ENCODE measurements at regions not wholly inside any gene's neighbourhood (a gene's known extent, or its start where the extent isn't known, plus 50 kb on each side); places are given as distances from the start of the nearest gene placed in this dataset.

- Histone ChIP-seq H3K4me3 (ENCODE audit: low read length) (no peak overlapping the region), H2AFZ (ENCODE audit: low read depth, low read length) (no peak overlapping the region), H3K9ac (ENCODE audit: low read length) (no peak overlapping the region), H4K20me1 (ENCODE audit: insufficient read depth, low read length) (no peaks in the 10 kb centered on the region), H3K27me3 (ENCODE audit: low read depth, low read length) (no peaks in the 10 kb centered on the region), H3K36me3 (replicated peaks; ENCODE audit: low read depth, low read length) (no peaks in the 10 kb centered on the region), H3K9me3 (ENCODE audit: insufficient read depth, low read length) (no peaks in the 10 kb centered on the region), H3K4me2 (ENCODE audit: low read length) (no peak overlapping the region), H3K27ac (ENCODE audit: low read length) (no peak overlapping the region), H3K79me2 (ENCODE audit: low read length) (no peaks in the 10 kb centered on the region), H3K4me1 (ENCODE audit: low read length) (no peaks in the 10 kb centered on the region)
- no peak for TF ChIP-seq CTCF (IDR thresholded peaks at IDR 0.05; ENCODE audit: low read depth, low read length)
- TF ChIP-seq EZH2phosphoT487 (IDR thresholded peaks at IDR 0.05; ENCODE audit: low read depth): no peak
These were observed 1702.2 kb downstream of the EFNB2 start for GRCh38 chr13:104833221-104833620.

GRCh38 chr13:104832231-104832630, 1703.2 kb downstream of the EFNB2 start:
- no peaks in the 10 kb centered on the region for H3K4me1 ChIP-seq (ENCODE audit: low read length)
- no peaks in the 10 kb centered on the region for H4K20me1 ChIP-seq (ENCODE audit: insufficient read depth, low read length)
- H3K4me3 ChIP-seq (ENCODE audit: low read length): no peak overlapping the region
- no peak overlapping the region for H3K9ac ChIP-seq (ENCODE audit: low read length)
- no peaks in the 10 kb centered on the region for H3K36me3 ChIP-seq (replicated peaks; ENCODE audit: low read depth, low read length)
- TF ChIP-seq CTCF (IDR thresholded peaks at IDR 0.05; ENCODE audit: low read depth, low read length) (no peak), EZH2phosphoT487 (IDR thresholded peaks at IDR 0.05; ENCODE audit: low read depth) (no peak)
- H3K9me3 ChIP-seq (ENCODE audit: insufficient read depth, low read length): no peaks in the 10 kb centered on the region
- H3K4me2 ChIP-seq (ENCODE audit: low read length): no peak overlapping the region
- H3K27ac ChIP-seq (ENCODE audit: low read length): no peak overlapping the region
- no peaks in the 10 kb centered on the region for H3K27me3 ChIP-seq (ENCODE audit: low read depth, low read length)
- no peaks in the 10 kb centered on the region for H3K79me2 ChIP-seq (ENCODE audit: low read length)
- no peak overlapping the region for H2AFZ ChIP-seq (ENCODE audit: low read depth, low read length)

GRCh38 chr13:104831831-104832230, 1703.6 kb downstream of the EFNB2 start:
- Histone ChIP-seq H3K36me3 (replicated peaks; ENCODE audit: low read depth, low read length) (no peaks in the 10 kb centered on the region), H3K9ac (ENCODE audit: low read length) (no peak overlapping the region), H3K4me3 (ENCODE audit: low read length) (no peak overlapping the region), H3K79me2 (ENCODE audit: low read length) (no peaks in the 10 kb centered on the region), H3K9me3 (ENCODE audit: insufficient read depth, low read length) (no peaks in the 10 kb centered on the region), H3K4me2 (ENCODE audit: low read length) (no peak overlapping the region), H3K27ac (ENCODE audit: low read length) (no peak overlapping the region), H3K27me3 (ENCODE audit: low read depth, low read length) (no peaks in the 10 kb centered on the region), H4K20me1 (ENCODE audit: insufficient read depth, low read length) (no peaks in the 10 kb centered on the region), H3K4me1 (ENCODE audit: low read length) (no peaks in the 10 kb centered on the region), H2AFZ (ENCODE audit: low read depth, low read length) (no peak overlapping the region)
- no peak for TF ChIP-seq EZH2phosphoT487 (IDR thresholded peaks at IDR 0.05; ENCODE audit: low read depth)
- TF ChIP-seq CTCF (IDR thresholded peaks at IDR 0.05; ENCODE audit: low read depth, low read length): no peak

- Histone ChIP-seq H4K20me1 (ENCODE audit: insufficient read depth, low read length) (no peaks in the 10 kb centered on the region), H3K79me2 (ENCODE audit: low read length) (no peaks in the 10 kb centered on the region), H3K36me3 (replicated peaks; ENCODE audit: low read depth, low read length) (no peaks in the 10 kb centered on the region), H3K27me3 (ENCODE audit: low read depth, low read length) (no peaks in the 10 kb centered on the region), H3K4me2 (ENCODE audit: low read length) (no peak overlapping the region), H3K4me3 (ENCODE audit: low read length) (no peak overlapping the region), H3K4me1 (ENCODE audit: low read length) (no peaks in the 10 kb centered on the region), H3K9me3 (ENCODE audit: insufficient read depth, low read length) (peaks cover 5% of the 10 kb centered on the region; the same call in 1 of the 2 replicates), H3K27ac (ENCODE audit: low read length) (no peak overlapping the region), H3K9ac (ENCODE audit: low read length) (no peak overlapping the region), H2AFZ (ENCODE audit: low read depth, low read length) (no peak overlapping the region)
- TF ChIP-seq CTCF (IDR thresholded peaks at IDR 0.05; ENCODE audit: low read depth, low read length): no peak
- TF ChIP-seq EZH2phosphoT487 (IDR thresholded peaks at IDR 0.05; ENCODE audit: low read depth): no peak
These were observed 1711.8 kb downstream of the EFNB2 start for GRCh38 chr13:104823709-104824108.

Measured in OCI-LY3 (cell line).